ENCODE measurements at regions not wholly inside any gene's neighbourhood (a gene's known extent, or its start where the extent isn't known, plus 50 kb on each side); places are given as distances from the start of the nearest gene placed in this dataset.
"Not testable (repeated sequence)": the region's sequence is repeated elsewhere in the genome, so short reads cannot be mapped to it uniquely, and the experiment has no call there.

DNA sequence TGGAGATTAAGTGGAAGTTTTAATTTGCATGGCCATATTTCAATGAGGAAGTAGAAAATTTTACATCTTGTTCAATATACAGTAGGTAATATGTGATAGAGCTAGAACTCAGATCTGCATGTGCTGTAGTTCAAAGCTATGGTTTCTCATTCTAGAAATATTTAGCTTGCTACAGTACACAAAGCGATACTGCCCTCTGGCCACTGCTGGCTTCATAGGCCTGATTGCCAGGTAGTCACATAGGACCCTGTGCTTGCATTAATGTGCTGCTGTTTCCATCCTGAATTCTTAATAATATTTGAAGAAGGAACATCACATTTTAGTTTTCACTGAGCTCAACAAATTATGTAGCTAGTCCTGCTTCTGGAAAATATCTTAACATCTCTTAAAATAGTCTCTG is 87.0 kb downstream of the PLSCR2 start:
- Histone ChIP-seq H3K4me3 (no peak overlapping the region), H3K27ac (no peak overlapping the region), H3K27me3 (replicated peaks) (no peaks in the 10 kb centered on the region), H3K36me3 (no peaks in the 10 kb centered on the region), H3K4me1 (replicated peaks) (no peaks in the 10 kb centered on the region), H3K9me3 (replicated peaks) (no peaks in the 10 kb centered on the region)
- no peak for DNase-seq (ENCODE audit: low read depth in 1 of 2, low spot score in 2 of 2)

DNA sequence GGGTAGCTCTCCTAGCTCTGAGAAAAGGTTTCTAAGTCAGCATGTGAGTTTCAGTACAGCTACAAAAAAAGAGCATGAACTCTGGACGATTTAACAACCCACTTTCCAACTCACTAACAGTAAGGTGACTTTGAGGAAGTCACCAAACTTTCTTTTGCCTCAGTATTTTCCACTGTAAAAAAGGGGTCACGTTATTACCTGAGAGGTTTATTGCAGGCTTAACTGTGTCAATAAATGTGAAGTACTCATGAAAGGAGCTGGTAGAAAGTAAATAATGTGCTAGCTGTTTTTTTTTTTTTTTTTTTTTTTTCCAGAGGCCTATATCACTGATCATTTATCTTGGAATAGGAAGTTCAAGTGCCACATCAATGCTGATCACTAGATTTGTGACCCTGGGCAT is 89.3 kb downstream of the PLSCR2 start:
- Histone ChIP-seq H3K4me3 (no peak overlapping the region), H3K36me3 (no peaks in the 10 kb centered on the region), H3K4me1 (replicated peaks) (no peaks in the 10 kb centered on the region; the same call in 1 of the 2 replicates), H3K27me3 (replicated peaks) (no peaks in the 10 kb centered on the region), H3K27ac (no peak overlapping the region), H3K9me3 (replicated peaks) (no peaks in the 10 kb centered on the region)
- DNase-seq (ENCODE audit: low read depth in 1 of 2, low spot score in 2 of 2), result no peak

DNA sequence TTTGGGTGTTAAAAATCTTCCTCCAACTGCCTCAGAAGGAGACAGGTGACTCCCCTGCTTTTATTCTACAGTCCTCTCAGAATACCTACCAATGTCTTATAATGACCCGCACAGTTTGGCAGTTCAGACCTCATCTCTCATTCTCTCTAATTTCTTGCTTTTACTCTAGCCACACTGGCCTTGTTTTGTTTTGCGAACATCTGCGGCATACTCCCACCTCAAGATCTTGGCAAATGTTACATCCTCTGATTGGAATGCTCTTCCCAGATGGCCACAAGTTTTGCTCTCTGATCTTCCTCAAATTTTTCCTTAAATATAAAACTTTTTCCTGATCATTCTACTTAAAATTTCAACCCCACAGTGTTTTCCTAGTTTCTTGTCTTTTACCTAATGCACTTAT is 94.1 kb downstream of the PLSCR2 start:
- Histone ChIP-seq H3K27me3 (replicated peaks) (no peaks in the 10 kb centered on the region), H3K4me3 (no peak overlapping the region), H3K4me1 (replicated peaks) (peaks cover 4% of the 10 kb centered on the region; the same call in 1 of the 2 replicates), H3K36me3 (no peaks in the 10 kb centered on the region), H3K27ac (no peak overlapping the region), H3K9me3 (replicated peaks) (no peaks in the 10 kb centered on the region; the same call in 1 of the 2 replicates)
- DNase-seq (ENCODE audit: low read depth in 1 of 2, low spot score in 2 of 2), result no peak

DNA sequence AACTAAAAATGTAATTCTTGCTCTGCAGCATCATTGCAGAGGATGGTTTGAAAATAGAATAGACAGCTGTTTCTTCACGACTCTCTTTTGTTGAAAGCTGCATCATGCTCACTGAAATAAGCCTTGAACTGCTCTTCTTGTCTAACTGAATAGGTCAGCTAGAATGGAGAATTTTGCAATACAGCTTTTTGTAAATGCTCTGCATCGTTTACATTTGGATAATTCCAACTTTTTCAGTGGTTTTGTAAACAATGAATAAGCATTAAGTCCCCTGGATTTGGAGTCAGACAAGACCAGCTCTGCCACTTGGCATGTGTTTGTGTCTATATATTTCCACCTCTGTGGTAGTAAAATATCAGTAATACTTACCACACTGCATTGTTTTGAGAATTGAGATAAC is 95.2 kb downstream of the PLSCR2 start:
- Histone ChIP-seq H3K27ac (no peak overlapping the region), H3K27me3 (replicated peaks) (no peaks in the 10 kb centered on the region), H3K4me3 (no peak overlapping the region), H3K9me3 (replicated peaks) (no peaks in the 10 kb centered on the region; the same call in 1 of the 2 replicates), H3K36me3 (no peaks in the 10 kb centered on the region), H3K4me1 (replicated peaks) (peaks cover 4% of the 10 kb centered on the region; the same call in 1 of the 2 replicates)
- peak in 1 of 2 experiments; percentile 8 for DNase-seq (ENCODE audit: low read depth in 1 of 2, low spot score in 2 of 2)

DNA sequence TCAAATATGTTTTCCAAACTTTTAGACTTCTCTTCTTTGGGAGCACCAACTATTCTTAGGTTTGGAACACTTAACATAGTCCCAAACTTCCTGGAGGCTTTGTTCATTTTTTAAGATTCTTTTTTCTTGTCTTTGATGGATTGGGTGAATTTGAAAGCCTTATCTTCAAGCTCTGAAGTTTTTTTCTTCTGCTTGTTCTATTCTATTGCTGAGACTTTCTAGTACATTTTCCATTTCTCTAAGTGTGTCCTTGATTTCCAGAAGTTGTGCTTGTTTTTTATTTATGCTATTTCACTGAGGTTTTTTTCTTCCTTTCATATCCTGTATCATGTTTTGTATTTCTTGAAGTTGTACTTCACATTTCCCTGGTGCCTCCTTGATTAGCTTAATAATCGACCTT is 97.5 kb downstream of the PLSCR2 start:
- no peak for DNase-seq (ENCODE audit: low read depth in 1 of 2, low spot score in 2 of 2)
- peaks cover 4% of the 10 kb centered on the region; the same call in 1 of the 2 replicates for H3K4me1 ChIP-seq (replicated peaks)
- no peak overlapping the region for H3K4me3 ChIP-seq
- H3K36me3 ChIP-seq, result no peaks in the 10 kb centered on the region
- no peaks in the 10 kb centered on the region for H3K27me3 ChIP-seq (replicated peaks)
- H3K27ac ChIP-seq, result no peak overlapping the region
- no peaks in the 10 kb centered on the region; the same call in 1 of the 2 replicates for H3K9me3 ChIP-seq (replicated peaks)

GRCh38 chr3:146368882-146369523 is 100.4 kb downstream of the PLSCR2 start:
- H3K27ac ChIP-seq, result no peak overlapping the region
- no peaks in the 10 kb centered on the region; the same call in 1 of the 2 replicates for H3K9me3 ChIP-seq (replicated peaks)
- no peaks in the 10 kb centered on the region for H3K36me3 ChIP-seq
- DNase-seq (ENCODE audit: low read depth in 1 of 2, low spot score in 2 of 2), result no peak
- no peak overlapping the region for H3K4me3 ChIP-seq
- no peaks in the 10 kb centered on the region; the same call in 1 of the 2 replicates for H3K4me1 ChIP-seq (replicated peaks)
- H3K27me3 ChIP-seq (replicated peaks), result no peaks in the 10 kb centered on the region

DNA sequence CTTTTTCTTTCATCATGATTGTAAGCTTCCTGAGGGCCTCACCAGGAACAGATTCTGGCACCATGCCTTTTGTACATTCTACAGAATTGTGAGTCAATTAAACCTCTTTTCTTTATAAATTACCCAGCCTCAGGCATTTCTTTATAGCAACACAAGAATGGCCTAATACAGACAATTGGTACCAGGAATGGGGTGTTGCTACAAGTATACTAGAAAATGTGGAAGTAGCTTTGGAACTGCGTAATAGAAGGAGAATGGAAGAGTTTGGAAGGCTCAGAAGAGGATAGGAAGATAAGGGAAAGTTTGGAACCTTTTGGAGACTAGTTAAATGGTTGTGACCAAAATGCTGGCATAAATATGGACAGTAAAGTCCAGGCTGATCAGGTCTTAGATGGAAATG is 108.9 kb upstream of the PLSCR4 start:
- Histone ChIP-seq H3K27me3 (replicated peaks) (no peaks in the 10 kb centered on the region), H3K36me3 (no peaks in the 10 kb centered on the region)

DNA sequence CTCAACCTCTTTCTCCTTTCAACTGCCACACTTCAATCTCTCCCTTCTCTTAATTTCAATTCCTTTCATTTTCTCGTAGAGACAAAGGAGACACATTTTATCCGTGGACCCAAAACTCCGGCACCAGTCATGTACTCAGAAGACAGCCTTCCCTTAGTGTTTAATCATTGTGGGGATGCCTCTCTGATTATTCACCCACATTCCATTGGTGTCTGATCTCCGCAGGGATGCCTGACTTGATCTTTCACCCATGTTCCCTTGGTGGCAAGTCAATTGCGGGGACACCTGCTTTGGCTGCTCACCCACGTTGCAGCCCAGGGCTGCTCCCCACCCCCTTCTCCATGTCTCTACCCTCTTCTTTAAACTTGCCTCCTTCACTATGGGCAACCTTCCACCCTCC is 103.5 kb upstream of the PLSCR4 start:
- H3K27me3 ChIP-seq (replicated peaks); H3K4me1 ChIP-seq (replicated peaks); H3K4me3 ChIP-seq; H3K9me3 ChIP-seq (replicated peaks); H3K27ac ChIP-seq; H3K36me3 ChIP-seq: not testable (repeated sequence)
- DNase-seq (ENCODE audit: low read depth in 1 of 2, low spot score in 2 of 2), result peak; percentile 19 to 47

More for the DNA sequence above, 108.9 kb upstream of the PLSCR4 start:
- Histone ChIP-seq H3K4me1 (replicated peaks) (no peaks in the 10 kb centered on the region), H3K27ac (no peak overlapping the region), H3K9me3 (replicated peaks) (no peaks in the 10 kb centered on the region), H3K4me3 (no peak overlapping the region)
- DNase-seq (ENCODE audit: low read depth in 1 of 2, low spot score in 2 of 2), result no peak

DNA sequence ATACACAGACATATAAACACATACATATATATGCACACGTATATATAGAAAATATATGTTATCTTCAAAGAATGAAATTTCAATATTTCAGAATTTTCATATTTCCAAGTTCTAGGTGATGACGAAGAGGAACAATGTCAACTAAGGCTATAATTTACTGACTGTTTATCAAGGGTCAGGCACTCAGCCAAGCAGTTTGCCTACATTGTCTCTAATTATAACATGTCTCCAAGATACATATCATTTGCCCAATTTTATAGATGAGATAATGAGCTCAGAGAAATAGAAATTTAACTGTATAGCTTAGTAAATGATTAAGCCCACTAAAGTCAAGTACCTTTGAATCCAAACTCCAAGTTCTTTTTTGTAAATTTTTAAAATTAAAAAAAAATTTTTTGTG is 99.9 kb upstream of the PLSCR4 start:
- no peak for DNase-seq (ENCODE audit: low read depth in 1 of 2, low spot score in 2 of 2)
- Histone ChIP-seq H3K4me3 (no peak overlapping the region), H3K9me3 (replicated peaks) (no peaks in the 10 kb centered on the region), H3K27ac (no peak overlapping the region), H3K27me3 (replicated peaks) (no peaks in the 10 kb centered on the region), H3K36me3 (no peaks in the 10 kb centered on the region), H3K4me1 (replicated peaks) (peaks cover 3% of the 10 kb centered on the region; the same call in 1 of the 2 replicates)

GRCh38 chr3:146345900-146346299 is 95.0 kb upstream of the PLSCR4 start:
- H3K4me3 ChIP-seq, result no peak overlapping the region
- H3K36me3 ChIP-seq, result no peaks in the 10 kb centered on the region
- no peaks in the 10 kb centered on the region for H3K27me3 ChIP-seq (replicated peaks)
- DNase-seq (ENCODE audit: low read depth in 1 of 2, low spot score in 2 of 2), result no peak
- no peak overlapping the region for H3K27ac ChIP-seq
- H3K9me3 ChIP-seq (replicated peaks), result no peaks in the 10 kb centered on the region
- H3K4me1 ChIP-seq (replicated peaks), result no peaks in the 10 kb centered on the region

- Histone ChIP-seq H3K27me3 (replicated peaks) (no peaks in the 10 kb centered on the region), H3K9me3 (replicated peaks) (no peaks in the 10 kb centered on the region), H3K36me3 (no peaks in the 10 kb centered on the region), H3K27ac (no peak overlapping the region), H3K4me1 (replicated peaks) (no peaks in the 10 kb centered on the region), H3K4me3 (no peak overlapping the region)
- no peak for DNase-seq (ENCODE audit: low read depth in 1 of 2, low spot score in 2 of 2)
These were observed 92.6 kb upstream of the PLSCR4 start for GRCh38 chr3:146343551-146343950.

- Histone ChIP-seq H3K36me3 (no peaks in the 10 kb centered on the region), H3K27me3 (replicated peaks) (no peaks in the 10 kb centered on the region), H3K27ac (no peak overlapping the region), H3K4me1 (replicated peaks) (no peaks in the 10 kb centered on the region), H3K4me3 (no peak overlapping the region), H3K9me3 (replicated peaks) (no peaks in the 10 kb centered on the region)
- DNase-seq (ENCODE audit: low read depth in 1 of 2, low spot score in 2 of 2), result no peak
These were observed 92.1 kb upstream of the PLSCR4 start for GRCh38 chr3:146342989-146343388.

DNA sequence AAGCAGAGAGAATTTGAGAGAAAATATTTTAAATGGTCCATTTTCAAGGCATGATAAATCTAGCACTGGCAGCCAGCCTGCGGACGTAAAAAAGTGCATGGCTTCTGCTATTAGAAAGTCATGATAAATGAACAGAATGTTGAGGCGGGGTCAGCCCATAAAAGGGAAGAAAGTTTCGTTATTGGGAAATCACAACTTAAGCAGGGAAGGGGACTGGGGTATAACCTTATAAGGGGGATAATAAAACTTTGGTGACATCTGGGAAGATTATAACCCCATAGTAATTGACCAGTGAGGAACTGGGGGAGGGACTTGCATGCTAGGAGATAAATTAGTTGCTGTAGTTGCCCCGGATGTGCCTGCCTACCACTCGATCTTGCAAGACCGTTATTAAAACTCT is 88.4 kb upstream of the PLSCR4 start:
- no peaks in the 10 kb centered on the region for H3K36me3 ChIP-seq
- no peak for DNase-seq (ENCODE audit: low read depth in 1 of 2, low spot score in 2 of 2)
- H3K27me3 ChIP-seq (replicated peaks), result no peaks in the 10 kb centered on the region
- H3K9me3 ChIP-seq (replicated peaks), result no peaks in the 10 kb centered on the region
- no peak overlapping the region for H3K4me3 ChIP-seq
- H3K27ac ChIP-seq, result no peak overlapping the region
- H3K4me1 ChIP-seq (replicated peaks), result no peaks in the 10 kb centered on the region

- Histone ChIP-seq H3K4me1 (replicated peaks) (no peaks in the 10 kb centered on the region), H3K9me3 (replicated peaks) (no peaks in the 10 kb centered on the region), H3K4me3 (no peak overlapping the region), H3K27ac (no peak overlapping the region), H3K27me3 (replicated peaks) (no peaks in the 10 kb centered on the region), H3K36me3 (no peaks in the 10 kb centered on the region)
- DNase-seq (ENCODE audit: low read depth in 1 of 2, low spot score in 2 of 2), result no peak
These were observed 87.1 kb upstream of the PLSCR4 start for GRCh38 chr3:146337991-146338390.

DNA sequence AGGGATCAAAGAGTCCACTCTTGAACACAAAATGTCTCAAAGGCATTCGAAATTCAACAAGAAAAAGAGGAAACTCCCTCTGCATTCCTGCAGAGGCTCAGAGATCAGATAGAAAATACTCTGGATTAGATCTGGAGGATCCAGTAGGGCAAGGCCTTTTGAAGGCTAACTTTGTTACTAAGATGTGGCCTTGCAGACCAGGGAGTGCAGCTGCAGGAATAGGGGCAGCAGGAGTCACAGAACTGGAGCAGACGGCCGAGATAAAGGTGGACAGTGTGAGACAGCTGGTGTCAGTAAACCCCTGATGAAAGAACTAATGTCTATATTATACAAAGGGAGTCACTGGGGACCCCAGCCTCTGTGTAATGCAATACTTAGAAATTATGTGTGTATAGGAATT is 84.5 kb upstream of the PLSCR4 start:
- no peak overlapping the region for H3K4me3 ChIP-seq
- no peaks in the 10 kb centered on the region for H3K27me3 ChIP-seq (replicated peaks)
- H3K36me3 ChIP-seq, result no peaks in the 10 kb centered on the region
- no peaks in the 10 kb centered on the region for H3K9me3 ChIP-seq (replicated peaks)
- H3K27ac ChIP-seq, result no peak overlapping the region
- DNase-seq (ENCODE audit: low read depth in 1 of 2, low spot score in 2 of 2), result no peak
- H3K4me1 ChIP-seq (replicated peaks), result no peaks in the 10 kb centered on the region

Data from SJSA1 (cell line).